Ascending aorta (tissue), 2 donors: ENCODE measurements at regions not wholly inside any gene's neighbourhood (a gene's known extent, or its start where the extent isn't known, plus 50 kb on each side); places are given as distances from the start of the nearest gene placed in this dataset.

Experiments
- DNase-seq, 2 donors: peaks; one replicate each; pipeline ENCODE4 v3.0.0-alpha.2; 2019; ENCODE audit warnings: low spot score in 2 of 2
- H3K27ac ChIP-seq, 2 donors: fragments of 200-600 bp; sonication (generic); one replicate each; pipeline ENCODE4 v1.5.1; 2016 to 2017; ENCODE audit warnings: mild to moderate bottlenecking in 1 of 2
- H3K27me3 ChIP-seq: fragments of 200-600 bp; sonication (generic); one replicate; pipeline ENCODE4 v1.5.1; 2017
- H3K36me3 ChIP-seq, 2 donors: fragments of 200-600 bp; sonication (generic); one replicate each; pipeline ENCODE4 v1.5.1; 2016
- H3K4me1 ChIP-seq, 2 donors: fragments of 200-600 bp; sonication (generic); one replicate each; pipeline ENCODE4 v1.5.1; 2016 to 2017; ENCODE audit warnings: mild to moderate bottlenecking in 1 of 2
- H3K4me3 ChIP-seq, 2 donors: fragments of 200-600 bp; sonication (generic); one replicate each; pipeline ENCODE4 v1.5.1; 2016 to 2017; ENCODE audit warnings: mild to moderate bottlenecking in 1 of 2
- H3K9me3 ChIP-seq, 2 donors: fragments of 200-600 bp; sonication (generic); one replicate each; pipeline ENCODE4 v1.5.1; 2016
- CTCF ChIP-seq, 3 experiments: fragments of 200-600 bp in 2 of 3; fragments of 450-650 bp in 1 of 3; sonication (generic) in 2 of 3; IDR thresholded peaks; one replicate each; pipeline ENCODE4 v1.5.1; 2016 to 2019; ENCODE audit warnings: antibody characterized with exemption in 3 of 3, mild to moderate bottlenecking in 1 of 3, moderate library complexity in 1 of 3
- intact Hi-C: fragments of 100-400 bp; cut with DNase I; formaldehyde crosslinking; loops from one replicate; pipeline ENCODE4 v1.15.1; 2023

GRCh38 chr18:79629606-79630005, 50.0 kb upstream of the CTDP1 start:
- no peak for DNase-seq
- no peaks in the 10 kb centered on the region for H3K4me1 ChIP-seq
- TF ChIP-seq CTCF (IDR thresholded peaks at IDR 0.05), result no peak
- no peaks in the 10 kb centered on the region for H3K9me3 ChIP-seq
- H3K36me3 ChIP-seq, result no peaks in the 10 kb centered on the region
- intact Hi-C loops, result no loop called here
- H3K4me3 ChIP-seq, result no peak overlapping the region
- H3K27ac ChIP-seq, result no peak overlapping the region
- no peaks in the 10 kb centered on the region for H3K27me3 ChIP-seq
